Lung (tissue), 11 donors: ENCODE measurements at regions not wholly inside any gene's neighbourhood (a gene's known extent, or its start where the extent isn't known, plus 50 kb on each side); places are given as distances from the start of the nearest gene placed in this dataset.

Experiments
- ATAC-seq: fragments of 200-7000 bp; cut with Tn5 transposase; one replicate; pipeline ENCODE4 v1.9.1; 2020; ENCODE audit warnings: moderate number of reproducible peaks; ENCODE audit not compliant: insufficient read depth, low FRiP score
- DNase-seq, 3 donors: peaks; one replicate each; pipeline ENCODE4 v3.0.0-alpha.2; 2013 to 2017
- H3K27ac ChIP-seq, 2 donors: one replicate each; pipeline ENCODE4 v1.5.1; 2013; ENCODE audit warnings: mild to moderate bottlenecking in 2 of 2, moderate library complexity in 2 of 2, control low read depth in 1 of 2, inconsistent platforms in 1 of 2, low read depth in 1 of 2, low read length in 1 of 2
- H3K27me3 ChIP-seq, 3 donors: one replicate each; pipeline ENCODE4 v1.5.1; 2013; ENCODE audit warnings: low read length in 2 of 3; ENCODE audit not compliant: control insufficient read depth in 3 of 3, insufficient read depth in 3 of 3
- H3K36me3 ChIP-seq, 4 donors: one replicate each; pipeline ENCODE4 v1.5.1; 2013; ENCODE audit warnings: low read length in 4 of 4, mild to moderate bottlenecking in 1 of 4, moderate library complexity in 1 of 4; ENCODE audit not compliant: control insufficient read depth in 4 of 4, insufficient read depth in 4 of 4
- H3K4me1 ChIP-seq, 5 donors: one replicate each; pipeline ENCODE4 v1.5.1; 2013; ENCODE audit warnings: low read length in 5 of 5, mild to moderate bottlenecking in 2 of 5, moderate library complexity in 1 of 5; ENCODE audit not compliant: control insufficient read depth in 5 of 5, insufficient read depth in 5 of 5
- H3K4me3 ChIP-seq: one replicate; pipeline ENCODE4 v1.5.1; 2013; ENCODE audit warnings: mild to moderate bottlenecking, control low read depth, moderate library complexity
- H3K9ac ChIP-seq, 2 donors: one replicate each; pipeline ENCODE4 v1.5.1; 2013; ENCODE audit warnings: low read length in 2 of 2, control low read depth in 1 of 2; ENCODE audit not compliant: insufficient read depth in 1 of 2
- H3K9me3 ChIP-seq, 4 donors: one replicate each; pipeline ENCODE4 v1.5.1; 2013; ENCODE audit warnings: low read length in 3 of 4, mild to moderate bottlenecking in 1 of 4, moderate library complexity in 1 of 4; ENCODE audit not compliant: control insufficient read depth in 4 of 4, insufficient read depth in 3 of 4
- WGBS, 2 donors: extraction: QIAGEN DNeasy Blood & Tissue Kit; methylation state at CpG; one replicate each; pipeline ENCODE4 v1.1.7; 2013; 5-methylcytosine and 5-hydroxymethylcytosine counted together
- TF ChIP-seq, protein P1 (sequence below): IDR thresholded peaks from 2 replicates; pipeline ENCODE4 v1.5.1; 2012; ENCODE audit warnings: mild to moderate bottlenecking; ENCODE audit errors: control extremely low read depth, extremely low read depth
- donor health status: control.
- donor health status: control.
- donor health status: Bipolar disorder and iron deficiency.
- donor health status: healthy.
- donor health status: DM: yes; HTN: yes; CAD: no.

DNA sequence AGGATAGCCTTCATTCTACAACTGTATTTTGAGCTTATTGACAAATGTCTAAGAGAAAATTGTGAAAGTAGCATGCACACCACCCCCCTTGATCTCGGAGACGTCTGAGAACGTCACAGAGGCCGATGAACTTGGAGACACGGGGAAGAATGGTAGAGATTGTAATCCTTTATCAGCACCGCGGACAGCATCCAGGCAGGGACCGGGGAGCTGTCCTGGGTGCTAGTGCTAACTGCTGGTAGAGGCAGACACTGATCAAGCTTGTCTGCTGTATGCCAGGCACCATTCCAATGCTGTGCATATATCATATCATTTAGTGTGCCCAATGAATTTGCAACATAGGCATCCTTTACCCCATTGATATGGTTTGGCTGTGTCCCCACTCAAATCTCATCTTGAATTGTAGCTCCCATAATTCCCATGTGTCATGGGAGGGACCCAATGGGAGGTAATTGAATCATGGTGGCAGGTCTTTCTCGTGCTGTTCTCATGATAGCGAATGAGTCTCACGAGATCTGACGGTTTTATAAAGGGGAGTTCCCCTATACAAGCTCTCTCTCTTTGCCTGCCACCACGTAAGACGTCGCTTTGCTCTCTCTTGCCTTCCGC is 98.8 kb downstream of the LHX2 start:
- DNase-seq (peak; percentile 84 to 89 (median 85)), ATAC-seq (no peak)
- peaks cover 0 to 4% (median 0%) of the 10 kb centered on the region in 4 donors for H3K9me3 ChIP-seq
- H3K9ac ChIP-seq: no peak overlapping the region
- WGBS, 2 donors: 37 to 38% methylated on average over 16 of the region's 16 CpGs
- H3K4me1 ChIP-seq: no peaks in the 10 kb centered on the region
- peaks cover 0 to 5% (median 4%) of the 10 kb centered on the region in 3 donors for H3K27me3 ChIP-seq
- H3K4me3 ChIP-seq: no peak overlapping the region
- no peaks in the 10 kb centered on the region for H3K36me3 ChIP-seq
- TF ChIP-seq, protein P1, sequence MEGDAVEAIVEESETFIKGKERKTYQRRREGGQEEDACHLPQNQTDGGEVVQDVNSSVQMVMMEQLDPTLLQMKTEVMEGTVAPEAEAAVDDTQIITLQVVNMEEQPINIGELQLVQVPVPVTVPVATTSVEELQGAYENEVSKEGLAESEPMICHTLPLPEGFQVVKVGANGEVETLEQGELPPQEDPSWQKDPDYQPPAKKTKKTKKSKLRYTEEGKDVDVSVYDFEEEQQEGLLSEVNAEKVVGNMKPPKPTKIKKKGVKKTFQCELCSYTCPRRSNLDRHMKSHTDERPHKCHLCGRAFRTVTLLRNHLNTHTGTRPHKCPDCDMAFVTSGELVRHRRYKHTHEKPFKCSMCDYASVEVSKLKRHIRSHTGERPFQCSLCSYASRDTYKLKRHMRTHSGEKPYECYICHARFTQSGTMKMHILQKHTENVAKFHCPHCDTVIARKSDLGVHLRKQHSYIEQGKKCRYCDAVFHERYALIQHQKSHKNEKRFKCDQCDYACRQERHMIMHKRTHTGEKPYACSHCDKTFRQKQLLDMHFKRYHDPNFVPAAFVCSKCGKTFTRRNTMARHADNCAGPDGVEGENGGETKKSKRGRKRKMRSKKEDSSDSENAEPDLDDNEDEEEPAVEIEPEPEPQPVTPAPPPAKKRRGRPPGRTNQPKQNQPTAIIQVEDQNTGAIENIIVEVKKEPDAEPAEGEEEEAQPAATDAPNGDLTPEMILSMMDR: no peak
- no peak overlapping the region for H3K27ac ChIP-seq

DNA sequence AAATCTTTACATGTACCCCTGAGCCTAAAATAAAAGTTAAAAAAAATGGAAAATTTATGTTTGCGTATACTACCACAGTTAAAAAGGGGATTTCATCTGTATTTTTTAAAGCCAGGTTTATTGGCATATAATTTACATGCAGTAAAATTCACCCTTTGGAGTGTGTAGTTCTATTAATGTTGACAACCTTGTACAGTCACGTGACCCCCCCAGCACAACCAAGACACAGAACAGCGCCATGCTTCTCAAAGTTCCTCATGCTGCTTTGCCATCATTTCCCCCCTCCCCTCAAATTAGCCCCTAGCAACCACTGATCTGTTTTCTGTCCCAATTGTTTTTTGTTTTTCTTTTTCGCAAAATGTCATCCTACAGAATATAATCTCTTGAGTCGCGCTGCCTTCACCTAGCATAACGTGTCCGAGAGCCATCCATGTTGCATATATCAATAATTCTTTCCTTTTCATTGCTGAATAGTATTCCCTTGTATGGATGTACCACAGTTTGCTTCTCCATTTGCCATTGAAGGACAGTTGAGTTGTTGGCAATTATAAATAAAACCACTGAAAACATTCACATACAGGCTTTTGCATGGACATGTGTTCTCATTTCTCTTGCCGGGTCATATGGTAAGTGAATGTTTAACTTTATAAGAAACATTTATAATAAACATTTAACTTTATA is 105.3 kb downstream of the LHX2 start:
- Histone ChIP-seq H3K36me3 (no peaks in the 10 kb centered on the region), H3K9me3 (peaks cover 0 to 17% (median 2%) of the 10 kb centered on the region in 4 donors), H3K27me3 (peaks cover 0 to 6% (median 4%) of the 10 kb centered on the region in 3 donors), H3K9ac (no peak overlapping the region), H3K4me3 (no peak overlapping the region), H3K4me1 (no peaks in the 10 kb centered on the region), H3K27ac (no peak overlapping the region)
- TF ChIP-seq, protein P1: no peak
- ATAC-seq (no peak), DNase-seq (no peak)
- 89 to 93% methylated on average over 9 of the region's 9 CpGs for WGBS, 2 donors

DNA sequence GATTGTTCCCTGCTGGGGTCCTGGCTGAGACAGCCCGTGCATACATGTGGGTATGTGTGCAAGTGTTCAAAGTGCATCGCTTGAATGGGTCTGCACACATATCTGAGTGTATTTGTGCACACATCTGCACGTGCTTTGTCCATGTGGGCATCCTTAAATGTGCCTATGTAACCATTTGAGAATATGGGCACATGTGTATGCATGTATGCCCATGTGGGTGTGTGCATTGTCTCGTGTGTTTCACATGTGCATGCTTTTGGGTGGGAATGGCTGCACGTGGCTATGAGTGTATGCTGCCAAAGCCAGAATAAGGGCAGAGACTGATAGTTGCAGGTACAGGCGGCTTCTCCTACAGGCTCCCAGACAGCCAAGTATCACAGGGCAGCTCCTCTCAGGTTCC is 107.3 kb downstream of the LHX2 start:
- Histone ChIP-seq H3K4me3 (no peak overlapping the region), H3K36me3 (no peaks in the 10 kb centered on the region), H3K4me1 (no peaks in the 10 kb centered on the region), H3K27ac (no peak overlapping the region), H3K27me3 (peaks cover 0 to 6% (median 4%) of the 10 kb centered on the region in 3 donors), H3K9ac (no peak overlapping the region), H3K9me3 (peaks cover 0 to 22% (median 4%) of the 10 kb centered on the region in 4 donors)
- WGBS, 2 donors: 65 to 77% methylated on average over 6 of the region's 6 CpGs
- TF ChIP-seq, protein P1: no peak
- ATAC-seq (no peak), DNase-seq (no peak)
